ENCODE measurements at regions not wholly inside any gene's neighbourhood (a gene's known extent, or its start where the extent isn't known, plus 50 kb on each side); places are given as distances from the start of the nearest gene placed in this dataset.
"Not testable (repeated sequence)": the region's sequence is repeated elsewhere in the genome, so short reads cannot be mapped to it uniquely, and the experiment has no call there.

DNA sequence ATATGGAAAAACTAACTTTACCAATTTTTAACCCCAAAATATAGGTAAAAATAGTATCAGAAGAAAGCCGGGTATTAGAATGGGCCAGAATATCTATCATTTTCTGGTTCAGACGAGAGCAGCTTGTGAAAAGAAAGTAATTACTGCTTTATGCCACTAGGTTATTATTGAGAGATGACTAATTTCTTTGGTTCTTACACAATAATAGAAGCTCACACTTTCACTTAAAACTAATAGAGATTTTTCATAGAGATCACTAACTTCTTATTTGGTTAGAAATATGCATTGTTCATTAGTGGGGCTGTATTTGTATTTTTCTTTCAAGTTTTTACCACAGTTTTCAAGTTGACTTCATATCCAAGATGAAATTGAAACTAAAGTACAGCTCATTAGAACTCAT, 1241.2 kb upstream of the FLRT2 start:
- DNase-seq, result no peak
- Mint-ChIP-seq H3K27me3 (no peaks in the 10 kb centered on the region), H3K4me1 (no peaks in the 10 kb centered on the region), H3K9me3 (peaks cover 3% of the 10 kb centered on the region), H3K36me3 (ENCODE audit: low read depth) (no peaks in the 10 kb centered on the region), H3K4me3 (no peak overlapping the region), H3K27ac (no peak overlapping the region)
- intact Hi-C loops (cut with micrococcal nuclease), result no loop called here

DNA sequence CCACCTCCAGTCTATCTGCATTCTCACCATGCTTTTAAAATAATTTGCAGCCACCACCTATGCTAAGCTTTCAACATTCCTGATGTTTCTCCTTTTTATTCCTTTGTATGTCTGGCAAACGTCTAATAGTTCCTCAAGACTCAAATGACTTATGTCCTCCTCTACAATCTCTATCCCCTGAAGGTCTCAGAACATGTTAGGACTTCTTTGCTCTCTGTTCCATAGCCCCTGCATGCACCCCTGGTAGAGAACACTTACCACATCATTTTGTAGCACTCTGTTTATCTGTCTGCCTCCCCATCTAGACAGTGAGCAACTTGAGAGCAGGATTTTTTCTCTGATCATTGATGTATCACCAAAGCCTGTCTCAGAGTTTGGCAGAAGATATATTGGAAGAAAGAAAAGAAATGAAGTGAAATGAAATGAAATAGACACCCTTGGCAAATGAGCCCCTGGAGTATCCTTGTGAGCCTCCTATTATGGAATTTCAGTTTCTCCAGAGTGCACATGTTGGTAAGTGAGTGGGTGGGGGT, 1231.2 kb upstream of the FLRT2 start:
- Mint-ChIP-seq H3K27ac (no peak overlapping the region), H3K9me3 (no peaks in the 10 kb centered on the region), H3K27me3 (no peaks in the 10 kb centered on the region), H3K4me1 (no peaks in the 10 kb centered on the region), H3K36me3 (ENCODE audit: low read depth) (no peaks in the 10 kb centered on the region), H3K4me3 (no peak overlapping the region)
- intact Hi-C loops (cut with micrococcal nuclease), result no loop called here
- DNase-seq, result no peak

DNA sequence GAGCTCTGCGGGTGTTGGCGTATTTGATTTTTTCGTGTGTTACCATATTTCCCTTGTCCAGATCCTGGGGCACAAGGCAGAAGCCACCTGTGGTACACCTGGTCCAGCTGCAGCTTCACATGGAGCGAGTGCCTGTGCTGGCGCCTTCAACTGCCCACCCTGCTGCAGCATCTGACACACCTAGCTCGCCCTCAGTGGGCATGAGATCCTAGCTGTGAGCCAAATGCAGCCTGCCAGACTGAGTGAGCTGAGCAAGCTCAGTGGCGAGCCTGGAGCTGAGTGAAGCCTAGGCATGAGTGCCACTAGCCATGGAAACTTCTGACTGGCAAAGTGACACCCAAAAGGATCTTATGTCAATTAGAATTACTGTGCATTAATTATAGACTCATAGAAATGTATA, 1226.8 kb upstream of the FLRT2 start:
- no peak overlapping the region for H3K27ac Mint-ChIP-seq
- no peak for DNase-seq
- H3K36me3 Mint-ChIP-seq (ENCODE audit: low read depth), result no peaks in the 10 kb centered on the region
- H3K27me3 Mint-ChIP-seq, result no peaks in the 10 kb centered on the region
- no peaks in the 10 kb centered on the region for H3K4me1 Mint-ChIP-seq
- H3K9me3 Mint-ChIP-seq, result peaks cover 12% of the 10 kb centered on the region
- no peak overlapping the region for H3K4me3 Mint-ChIP-seq
- intact Hi-C loops (cut with micrococcal nuclease), result no loop called here

DNA sequence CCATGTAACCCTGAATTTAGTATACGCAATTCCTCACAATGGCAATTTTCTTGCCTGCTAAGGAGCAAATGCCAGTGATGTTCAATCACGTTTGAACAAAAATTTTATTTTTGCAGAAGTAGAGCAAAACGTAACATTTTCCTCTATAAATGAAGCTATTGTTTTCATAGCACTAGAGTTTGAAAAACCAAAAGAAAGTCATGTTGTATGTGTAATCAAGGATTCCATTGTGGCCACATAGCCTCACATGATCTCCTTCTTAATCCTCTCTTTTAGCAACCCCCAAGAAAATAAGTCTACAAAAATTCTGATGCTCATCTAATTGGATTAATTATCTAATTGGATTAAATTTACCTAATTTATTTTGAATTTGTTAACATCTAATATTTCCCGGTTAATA, 1217.4 kb upstream of the FLRT2 start:
- intact Hi-C loops (cut with micrococcal nuclease), result no loop called here
- Mint-ChIP-seq H3K9me3 (peaks cover 8% of the 10 kb centered on the region), H3K27ac (no peak overlapping the region), H3K4me1 (no peaks in the 10 kb centered on the region), H3K4me3 (no peak overlapping the region), H3K27me3 (no peaks in the 10 kb centered on the region), H3K36me3 (ENCODE audit: low read depth) (no peaks in the 10 kb centered on the region)
- no peak for DNase-seq

DNA sequence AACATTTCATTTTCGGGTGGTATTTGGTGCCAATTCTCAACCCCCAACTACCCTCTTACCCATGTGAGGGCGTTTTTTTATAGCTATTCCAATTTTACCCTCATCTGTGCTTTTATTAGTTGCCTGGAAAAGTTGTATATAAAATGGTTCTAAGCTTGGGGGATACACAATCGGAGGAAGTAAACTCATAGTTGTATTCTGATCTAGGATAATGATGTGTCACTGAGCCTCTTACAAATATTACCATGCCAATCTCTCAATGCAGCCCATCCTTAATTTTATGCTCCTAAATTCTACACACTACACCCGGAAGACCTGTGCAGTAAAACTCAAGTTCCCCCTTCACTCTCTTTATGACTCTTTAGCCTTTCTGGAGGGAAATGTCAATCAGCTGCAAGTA, 1206.5 kb upstream of the FLRT2 start:
- intact Hi-C loops (cut with micrococcal nuclease), result no loop called here
- H3K4me3 Mint-ChIP-seq, result no peak overlapping the region
- no peak overlapping the region for H3K27ac Mint-ChIP-seq
- H3K36me3 Mint-ChIP-seq (ENCODE audit: low read depth), result no peaks in the 10 kb centered on the region
- H3K4me1 Mint-ChIP-seq, result no peaks in the 10 kb centered on the region
- H3K27me3 Mint-ChIP-seq, result no peaks in the 10 kb centered on the region
- no peak for DNase-seq
- H3K9me3 Mint-ChIP-seq, result peaks cover 4% of the 10 kb centered on the region

DNA sequence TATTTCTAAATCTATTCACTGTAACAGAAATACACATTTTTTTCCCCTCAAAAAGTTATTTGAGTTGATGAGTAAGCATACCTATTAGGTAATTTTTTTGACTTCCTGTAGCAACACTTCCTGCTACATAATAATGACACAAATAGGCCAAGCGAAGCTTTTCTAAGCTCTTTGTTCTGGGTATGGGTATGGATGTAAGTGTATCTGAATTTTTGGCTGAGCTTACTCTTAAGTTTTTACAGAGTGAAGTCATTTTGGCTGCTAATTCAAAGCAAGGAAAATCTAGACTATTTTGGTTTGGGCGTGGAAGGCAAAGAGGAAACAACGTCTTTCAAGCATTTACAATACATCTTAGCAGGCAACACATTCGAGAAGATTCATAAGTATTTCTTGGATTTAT, 1206.0 kb upstream of the FLRT2 start:
- Mint-ChIP-seq H3K27me3 (no peaks in the 10 kb centered on the region), H3K4me1 (no peaks in the 10 kb centered on the region), H3K36me3 (ENCODE audit: low read depth) (no peaks in the 10 kb centered on the region), H3K4me3 (no peak overlapping the region), H3K27ac (no peak overlapping the region), H3K9me3 (peaks cover 4% of the 10 kb centered on the region)
- intact Hi-C loops (cut with micrococcal nuclease), result no loop called here
- no peak for DNase-seq

DNA sequence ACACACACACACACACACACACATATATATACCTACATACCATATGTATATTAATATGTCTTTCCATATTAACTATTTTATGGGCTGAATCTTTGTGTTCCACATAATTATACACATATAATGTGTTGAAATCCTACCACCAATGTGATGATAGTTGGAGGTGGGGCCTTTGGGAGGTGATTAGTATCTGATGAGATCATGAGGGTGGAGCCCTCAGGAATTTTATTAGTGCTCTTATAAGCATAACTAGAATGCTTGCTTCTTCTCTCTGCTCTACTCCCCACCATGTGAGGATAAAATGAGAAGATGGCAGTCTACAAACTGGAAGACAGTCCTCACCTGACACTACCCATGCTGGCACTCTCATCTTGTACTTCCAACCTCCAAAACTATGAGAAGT, 1193.5 kb upstream of the FLRT2 start:
- Mint-ChIP-seq H3K4me1 (no peaks in the 10 kb centered on the region), H3K36me3 (ENCODE audit: low read depth) (no peaks in the 10 kb centered on the region), H3K27ac (no peak overlapping the region), H3K9me3 (peaks cover 3% of the 10 kb centered on the region), H3K4me3 (no peak overlapping the region), H3K27me3 (no peaks in the 10 kb centered on the region)
- DNase-seq, result no peak
- intact Hi-C loops (cut with micrococcal nuclease), result no loop called here

DNA sequence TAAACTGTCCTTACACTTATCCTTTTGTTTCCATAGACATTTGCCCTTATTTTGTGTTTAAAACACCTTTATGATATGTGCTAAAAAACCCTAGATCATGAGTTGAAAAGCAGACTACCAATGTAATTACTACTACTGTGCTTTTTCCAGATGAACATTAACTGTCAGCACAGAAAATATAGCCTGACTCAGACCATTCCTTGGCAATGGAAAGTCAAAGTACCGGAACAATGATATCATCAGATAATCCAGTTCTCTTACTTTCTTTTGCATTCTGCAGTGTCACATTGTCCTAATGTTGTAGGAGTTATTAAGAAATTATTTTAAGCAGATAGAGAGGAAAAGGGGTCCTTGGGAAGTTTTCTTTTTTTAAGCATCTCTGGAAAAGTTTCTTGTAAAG, 1189.0 kb upstream of the FLRT2 start:
- intact Hi-C loops (cut with micrococcal nuclease), result no loop called here
- H3K9me3 Mint-ChIP-seq, result peaks cover 6% of the 10 kb centered on the region
- H3K4me1 Mint-ChIP-seq, result no peaks in the 10 kb centered on the region
- H3K27ac Mint-ChIP-seq, result no peak overlapping the region
- no peak overlapping the region for H3K4me3 Mint-ChIP-seq
- no peaks in the 10 kb centered on the region for H3K36me3 Mint-ChIP-seq (ENCODE audit: low read depth)
- no peak for DNase-seq
- no peaks in the 10 kb centered on the region for H3K27me3 Mint-ChIP-seq

DNA sequence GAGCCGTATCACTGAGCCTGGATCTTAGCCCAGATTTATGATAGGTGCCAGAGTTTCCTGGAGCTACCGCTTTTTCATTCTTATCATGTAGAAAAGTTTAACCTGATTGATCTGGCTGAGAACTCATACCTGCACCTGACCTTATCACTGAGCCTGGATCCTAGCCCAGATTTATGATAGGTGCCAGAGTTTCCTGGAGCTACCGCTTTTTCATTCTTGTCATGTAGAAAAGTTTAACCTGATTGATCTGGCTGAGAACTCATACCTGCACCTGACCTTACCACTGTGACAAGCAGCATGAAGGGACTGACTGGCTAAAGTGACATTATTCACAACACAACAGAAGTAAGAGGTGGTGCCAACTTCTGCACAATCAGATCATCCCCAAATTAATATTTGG, 1188.1 kb upstream of the FLRT2 start:
- H3K27me3 Mint-ChIP-seq; H3K9me3 Mint-ChIP-seq; H3K4me3 Mint-ChIP-seq; H3K36me3 Mint-ChIP-seq (ENCODE audit: low read depth); DNase-seq; H3K4me1 Mint-ChIP-seq; intact Hi-C loops (cut with micrococcal nuclease); H3K27ac Mint-ChIP-seq: not testable (repeated sequence)

DNA sequence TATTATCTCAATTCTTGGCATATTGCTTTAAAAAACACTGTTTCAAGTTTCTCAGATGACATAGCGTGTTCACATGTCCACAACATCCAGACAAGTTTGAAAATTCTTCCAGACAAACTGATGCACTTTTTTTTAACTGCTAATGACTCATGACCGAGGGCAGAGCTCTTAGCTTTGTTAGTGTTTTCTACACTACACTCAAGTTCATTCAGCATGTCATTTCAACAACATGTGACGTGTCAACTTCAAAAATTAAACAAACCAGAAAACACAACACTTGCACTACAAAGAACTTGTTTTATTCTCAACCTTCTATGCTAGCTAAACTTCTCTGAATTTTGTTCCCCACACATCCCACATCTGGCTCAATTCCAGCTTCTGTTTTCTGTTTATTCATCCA, 1186.3 kb upstream of the FLRT2 start:
- intact Hi-C loops (cut with micrococcal nuclease), result no loop called here
- DNase-seq, result no peak
- Mint-ChIP-seq H3K4me3 (no peak overlapping the region), H3K27me3 (no peaks in the 10 kb centered on the region), H3K36me3 (ENCODE audit: low read depth) (no peaks in the 10 kb centered on the region), H3K4me1 (no peaks in the 10 kb centered on the region), H3K9me3 (peaks cover 10% of the 10 kb centered on the region), H3K27ac (no peak overlapping the region)

DNA sequence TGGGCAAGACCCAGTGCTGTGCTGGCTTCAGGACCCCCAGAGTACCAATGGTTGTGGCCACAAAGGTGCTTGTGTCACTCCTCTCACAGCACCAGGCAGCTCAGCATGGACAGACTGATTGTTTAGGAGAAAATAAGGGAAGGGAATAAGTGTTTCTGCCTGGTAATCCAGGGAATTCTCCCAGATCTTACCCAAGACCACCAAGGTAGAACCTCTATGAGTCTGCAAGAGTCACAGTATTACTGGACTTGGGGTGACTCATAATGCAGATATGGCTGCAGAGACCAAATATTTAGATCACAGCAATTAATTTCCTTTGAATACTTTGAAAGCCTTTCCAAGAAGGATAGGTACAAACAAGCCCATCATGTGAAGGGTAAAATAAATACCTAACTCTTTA, 1178.3 kb upstream of the FLRT2 start:
- intact Hi-C loops (cut with micrococcal nuclease), result no loop called here
- Mint-ChIP-seq H3K36me3 (ENCODE audit: low read depth) (no peaks in the 10 kb centered on the region), H3K9me3 (peaks cover 9% of the 10 kb centered on the region), H3K4me3 (no peak overlapping the region), H3K4me1 (no peaks in the 10 kb centered on the region), H3K27ac (no peak overlapping the region), H3K27me3 (no peaks in the 10 kb centered on the region)
- no peak for DNase-seq

DNA sequence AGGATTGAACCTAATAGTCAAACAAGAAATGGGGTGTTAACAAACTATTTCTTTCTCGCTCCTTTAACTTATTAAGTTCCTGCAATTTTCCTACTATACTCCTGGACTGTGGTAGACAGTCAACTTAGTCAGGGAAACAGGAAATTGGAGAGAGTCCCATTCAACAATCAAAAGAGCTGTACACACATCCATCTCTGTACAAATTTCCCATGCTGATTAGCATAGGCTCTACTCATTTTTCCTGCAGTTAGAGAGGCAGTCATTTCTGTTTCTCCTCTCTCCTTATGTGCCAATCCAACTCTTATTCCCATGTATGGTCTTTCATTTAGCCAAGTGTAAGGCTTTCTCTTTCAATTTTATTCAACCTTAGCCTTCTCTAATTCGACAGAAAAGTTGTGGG, 1168.5 kb upstream of the FLRT2 start:
- peaks cover 13% of the 10 kb centered on the region for H3K9me3 Mint-ChIP-seq
- H3K27me3 Mint-ChIP-seq, result no peaks in the 10 kb centered on the region
- no peaks in the 10 kb centered on the region for H3K4me1 Mint-ChIP-seq
- no peaks in the 10 kb centered on the region for H3K36me3 Mint-ChIP-seq (ENCODE audit: low read depth)
- no peak for DNase-seq
- intact Hi-C loops (cut with micrococcal nuclease), result no loop called here
- H3K4me3 Mint-ChIP-seq, result no peak overlapping the region
- no peak overlapping the region for H3K27ac Mint-ChIP-seq

DNA sequence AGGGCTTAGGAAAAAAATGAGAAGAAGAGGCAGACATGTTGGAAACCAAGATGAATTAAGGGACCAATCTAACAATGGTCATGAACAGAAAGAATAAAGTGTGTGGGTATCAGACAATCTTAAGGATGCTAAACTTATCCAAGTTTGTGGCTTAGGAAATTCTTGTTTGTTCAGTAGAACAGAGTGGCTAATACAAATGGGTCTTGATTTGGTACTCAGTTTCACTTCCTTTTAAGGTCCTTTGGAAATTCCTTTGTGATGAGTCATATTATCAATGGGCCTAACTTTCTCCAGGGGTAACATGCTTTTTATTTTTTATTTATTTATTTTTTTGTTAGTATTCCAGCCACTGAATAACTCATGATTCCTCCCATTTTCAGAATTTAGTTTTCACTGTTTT, 1154.7 kb upstream of the FLRT2 start:
- DNase-seq, result no peak
- Mint-ChIP-seq H3K4me1 (no peaks in the 10 kb centered on the region), H3K4me3 (no peak overlapping the region), H3K9me3 (no peaks in the 10 kb centered on the region), H3K27ac (no peak overlapping the region), H3K27me3 (no peaks in the 10 kb centered on the region), H3K36me3 (ENCODE audit: low read depth) (no peaks in the 10 kb centered on the region)
- intact Hi-C loops (cut with micrococcal nuclease), result no loop called here

DNA sequence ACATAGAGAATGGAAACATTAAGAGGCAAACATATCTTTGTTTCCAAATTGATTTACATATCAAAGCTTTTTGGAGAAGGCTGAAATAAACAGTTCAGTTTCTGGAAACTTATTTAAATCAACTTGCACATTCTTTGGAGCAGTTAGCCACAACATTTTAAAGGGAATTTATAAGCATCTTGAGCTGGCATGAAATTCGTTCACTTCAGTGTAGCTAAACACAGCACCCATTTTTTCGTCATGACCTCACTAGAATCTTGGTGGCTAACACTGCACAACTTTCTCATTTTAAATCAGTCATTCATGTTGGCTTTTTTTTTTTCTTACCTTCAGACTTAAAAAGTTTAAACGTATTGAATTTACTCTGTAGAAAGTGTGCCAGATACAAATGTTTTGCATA, 1139.9 kb upstream of the FLRT2 start:
- intact Hi-C loops (cut with micrococcal nuclease), result no loop called here
- Mint-ChIP-seq H3K36me3 (ENCODE audit: low read depth) (no peaks in the 10 kb centered on the region), H3K4me3 (no peak overlapping the region), H3K4me1 (no peaks in the 10 kb centered on the region), H3K27me3 (no peaks in the 10 kb centered on the region), H3K27ac (no peak overlapping the region), H3K9me3 (peaks cover 12% of the 10 kb centered on the region)
- no peak for DNase-seq

DNA sequence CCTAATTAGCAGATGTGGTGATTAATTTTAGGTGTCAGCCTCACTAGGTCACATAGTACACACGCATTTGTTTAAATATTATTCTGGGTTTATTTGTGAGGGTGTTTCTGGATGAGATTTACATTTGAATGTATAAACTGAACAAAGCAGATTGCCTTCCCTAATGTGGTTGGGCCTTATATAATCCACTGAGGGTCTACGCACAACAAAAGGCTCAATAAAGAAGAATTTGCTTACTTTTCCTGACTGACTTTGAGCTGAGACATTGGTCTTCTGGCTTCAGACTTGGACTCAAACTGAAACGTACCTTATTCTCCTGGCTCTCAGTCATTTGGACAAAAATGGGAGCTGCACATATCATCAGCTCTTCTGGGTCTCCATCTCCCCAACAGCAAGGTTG, 1132.3 kb upstream of the FLRT2 start:
- H3K27ac Mint-ChIP-seq, result no peak overlapping the region
- H3K9me3 Mint-ChIP-seq, result peaks cover 13% of the 10 kb centered on the region
- H3K4me1 Mint-ChIP-seq, result no peaks in the 10 kb centered on the region
- no peaks in the 10 kb centered on the region for H3K27me3 Mint-ChIP-seq
- no peaks in the 10 kb centered on the region for H3K36me3 Mint-ChIP-seq (ENCODE audit: low read depth)
- intact Hi-C loops (cut with micrococcal nuclease), result no loop called here
- DNase-seq, result no peak
- H3K4me3 Mint-ChIP-seq, result no peak overlapping the region
